ENCODE measurements at regions not wholly inside any gene's neighbourhood (a gene's known extent, or its start where the extent isn't known, plus 50 kb on each side); places are given as distances from the start of the nearest gene placed in this dataset.
"Not testable (repeated sequence)": the region's sequence is repeated elsewhere in the genome, so short reads cannot be mapped to it uniquely, and the experiment has no call there.

- no peak for DNase-seq (ENCODE audit: low read depth in 3 of 3, low spot score in 1 of 3)
Observed at GRCh38 chr2:239805043-239805329, 220.2 kb downstream of the NDUFA10 start.

GRCh38 chr2:239804161-239805042 lies 220.7 kb downstream of the NDUFA10 start:
- DNase-seq (ENCODE audit: low read depth in 3 of 3, low spot score in 1 of 3), result no peak

GRCh38 chr2:239803766-239804115 lies 221.4 kb downstream of the NDUFA10 start:
- no peak for DNase-seq (ENCODE audit: low read depth in 3 of 3, low spot score in 1 of 3)

- DNase-seq (ENCODE audit: low read depth in 3 of 3, low spot score in 1 of 3), result no peak
Observed at GRCh38 chr2:239803102-239803765, 221.9 kb downstream of the NDUFA10 start.

- no peak for DNase-seq (ENCODE audit: low read depth in 3 of 3, low spot score in 1 of 3)
Observed at GRCh38 chr2:239802185-239802649, 222.9 kb downstream of the NDUFA10 start.

- DNase-seq (ENCODE audit: low read depth in 3 of 3, low spot score in 1 of 3), result no peak
Observed at GRCh38 chr2:239801404-239802184, 223.5 kb downstream of the NDUFA10 start.

- DNase-seq (ENCODE audit: low read depth in 3 of 3, low spot score in 1 of 3), result no peak
Observed at GRCh38 chr2:239800785-239801386, 224.3 kb downstream of the NDUFA10 start.

GRCh38 chr2:239797316-239797715 lies 227.8 kb downstream of the NDUFA10 start:
- DNase-seq (ENCODE audit: low read depth in 3 of 3, low spot score in 1 of 3), result no peak

GRCh38 chr2:239795761-239796160 lies 229.4 kb downstream of the NDUFA10 start:
- DNase-seq (ENCODE audit: low read depth in 3 of 3, low spot score in 1 of 3), result not testable (repeated sequence)

GRCh38 chr2:239793836-239794235 lies 231.3 kb downstream of the NDUFA10 start:
- DNase-seq (ENCODE audit: low read depth in 3 of 3, low spot score in 1 of 3), result no peak

GRCh38 chr2:239793086-239793485 lies 232.1 kb downstream of the NDUFA10 start:
- no peak for DNase-seq (ENCODE audit: low read depth in 3 of 3, low spot score in 1 of 3)

GRCh38 chr2:239792405-239793084 lies 232.6 kb downstream of the NDUFA10 start:
- DNase-seq (ENCODE audit: low read depth in 3 of 3, low spot score in 1 of 3), result no peak

- DNase-seq (ENCODE audit: low read depth in 3 of 3, low spot score in 1 of 3), result no peak
Observed at GRCh38 chr2:239791526-239792404, 233.4 kb downstream of the NDUFA10 start.

- DNase-seq (ENCODE audit: low read depth in 3 of 3, low spot score in 1 of 3), result no peak
Observed at GRCh38 chr2:239790721-239791120, 234.4 kb downstream of the NDUFA10 start.

GRCh38 chr2:239790313-239790712 lies 234.8 kb downstream of the NDUFA10 start:
- no peak for DNase-seq (ENCODE audit: low read depth in 3 of 3, low spot score in 1 of 3)

- DNase-seq (ENCODE audit: low read depth in 3 of 3, low spot score in 1 of 3), result no peak
Observed at GRCh38 chr2:239789711-239790110, 235.4 kb downstream of the NDUFA10 start.

GRCh38 chr2:239788576-239789098 lies 236.5 kb downstream of the NDUFA10 start:
- DNase-seq (ENCODE audit: low read depth in 3 of 3, low spot score in 1 of 3), result no peak

GRCh38 chr2:239787538-239788050 lies 237.5 kb downstream of the NDUFA10 start:
- no peak for DNase-seq (ENCODE audit: low read depth in 3 of 3, low spot score in 1 of 3)

- no peak for DNase-seq (ENCODE audit: low read depth in 3 of 3, low spot score in 1 of 3)
Observed at GRCh38 chr2:239786791-239787190, 238.4 kb downstream of the NDUFA10 start.
